IPS-18a (cell line): ENCODE measurements at regions not wholly inside any gene's neighbourhood (a gene's known extent, or its start where the extent isn't known, plus 50 kb on each side); places are given as distances from the start of the nearest gene placed in this dataset.

Experiments
- H3K27ac ChIP-seq: one replicate; pipeline ENCODE4 v1.5.1; 2013; ENCODE audit warnings: low read length
- H3K27me3 ChIP-seq: one replicate; pipeline ENCODE4 v1.6.1; 2013; ENCODE audit warnings: mild to moderate bottlenecking, low read length; ENCODE audit not compliant: control insufficient read depth, insufficient read depth
- H3K36me3 ChIP-seq: one replicate; pipeline ENCODE4 v1.6.1; 2013; ENCODE audit warnings: low read depth, low read length; ENCODE audit not compliant: control insufficient read depth
- H3K4me1 ChIP-seq: one replicate; pipeline ENCODE4 v1.6.1; 2013; ENCODE audit warnings: low read depth, low read length; ENCODE audit not compliant: control insufficient read depth
- H3K4me3 ChIP-seq: one replicate; pipeline ENCODE4 v1.5.1; 2013; ENCODE audit warnings: low read length
- H3K9ac ChIP-seq: one replicate; pipeline ENCODE4 v1.6.1; 2013; ENCODE audit warnings: mild to moderate bottlenecking, low read length, moderate library complexity
- H3K9me3 ChIP-seq: one replicate; pipeline ENCODE4 v1.6.1; 2013; ENCODE audit warnings: low read depth, low read length; ENCODE audit not compliant: control insufficient read depth

- Histone ChIP-seq H3K4me3 (no peak overlapping the region), H3K9ac (no peak overlapping the region), H3K4me1 (no peaks in the 10 kb centered on the region), H3K27me3 (no peaks in the 10 kb centered on the region), H3K27ac (no peak overlapping the region), H3K9me3 (no peaks in the 10 kb centered on the region), H3K36me3 (no peaks in the 10 kb centered on the region)
Observed at GRCh38 chr2:49465157-49465831, 311.0 kb upstream of the FSHR start.

GRCh38 chr2:49459314-49459993 is 305.1 kb upstream of the FSHR start:
- Histone ChIP-seq H3K27me3 (no peaks in the 10 kb centered on the region), H3K27ac (no peak overlapping the region), H3K36me3 (no peaks in the 10 kb centered on the region), H3K9ac (no peak overlapping the region), H3K4me3 (no peak overlapping the region), H3K9me3 (no peaks in the 10 kb centered on the region), H3K4me1 (no peaks in the 10 kb centered on the region)

- no peak overlapping the region for H3K9ac ChIP-seq
- H3K27ac ChIP-seq = no peak overlapping the region
- H3K27me3 ChIP-seq = no peaks in the 10 kb centered on the region
- H3K4me3 ChIP-seq = no peak overlapping the region
- no peaks in the 10 kb centered on the region for H3K9me3 ChIP-seq
- H3K4me1 ChIP-seq = no peaks in the 10 kb centered on the region
- no peaks in the 10 kb centered on the region for H3K36me3 ChIP-seq
Observed at GRCh38 chr2:49444005-49444404, 289.7 kb upstream of the FSHR start.

GRCh38 chr2:49426996-49427395 is 272.7 kb upstream of the FSHR start:
- H3K27ac ChIP-seq = no peak overlapping the region
- H3K9ac ChIP-seq = no peak overlapping the region
- peaks cover 3% of the 10 kb centered on the region for H3K4me1 ChIP-seq
- H3K36me3 ChIP-seq = no peaks in the 10 kb centered on the region
- H3K4me3 ChIP-seq = no peak overlapping the region
- H3K9me3 ChIP-seq = no peaks in the 10 kb centered on the region
- no peaks in the 10 kb centered on the region for H3K27me3 ChIP-seq

GRCh38 chr2:49416252-49416651 is 261.9 kb upstream of the FSHR start:
- Histone ChIP-seq H3K27ac (no peak overlapping the region), H3K36me3 (no peaks in the 10 kb centered on the region), H3K27me3 (no peaks in the 10 kb centered on the region), H3K4me3 (no peak overlapping the region), H3K9ac (no peak overlapping the region), H3K4me1 (no peaks in the 10 kb centered on the region), H3K9me3 (no peaks in the 10 kb centered on the region)

- Histone ChIP-seq H3K27ac (no peak overlapping the region), H3K4me1 (peaks cover 14% of the 10 kb centered on the region), H3K27me3 (no peaks in the 10 kb centered on the region), H3K9ac (no peak overlapping the region), H3K9me3 (no peaks in the 10 kb centered on the region), H3K4me3 (no peak overlapping the region), H3K36me3 (no peaks in the 10 kb centered on the region)
Observed at GRCh38 chr2:49404108-49404507, 249.8 kb upstream of the FSHR start.

DNA sequence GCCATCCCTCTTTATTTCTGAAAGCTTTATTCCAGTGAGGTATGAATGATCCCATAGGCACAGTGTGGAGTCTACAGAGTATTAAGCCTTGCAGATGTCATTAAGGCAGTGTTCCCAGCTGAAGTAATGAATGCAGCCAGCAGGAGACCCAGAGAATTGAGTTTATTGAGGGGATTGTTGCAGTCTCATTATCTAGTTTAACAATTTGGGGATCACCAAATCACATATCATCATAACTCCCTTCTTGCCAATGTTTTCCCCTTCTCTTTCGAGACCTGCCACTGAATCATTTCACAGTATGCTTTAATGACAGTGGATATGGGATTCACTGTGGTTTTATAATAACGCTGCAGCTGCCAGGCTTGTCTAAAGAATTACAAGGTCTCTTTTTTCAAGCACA is 249.3 kb upstream of the FSHR start:
- Histone ChIP-seq H3K27me3 (no peaks in the 10 kb centered on the region), H3K4me3 (no peak overlapping the region), H3K4me1 (peaks cover 14% of the 10 kb centered on the region)

GRCh38 chr2:49379406-49379805 is 225.1 kb upstream of the FSHR start:
- Histone ChIP-seq H3K9me3 (peaks cover 4% of the 10 kb centered on the region), H3K4me1 (no peaks in the 10 kb centered on the region), H3K27ac (no peak overlapping the region), H3K36me3 (no peaks in the 10 kb centered on the region), H3K27me3 (no peaks in the 10 kb centered on the region), H3K4me3 (no peak overlapping the region), H3K9ac (no peak overlapping the region)

More for the DNA sequence above, 249.3 kb upstream of the FSHR start:
- H3K27ac ChIP-seq = no peak overlapping the region
- H3K9ac ChIP-seq = no peak overlapping the region
- no peaks in the 10 kb centered on the region for H3K36me3 ChIP-seq
- no peaks in the 10 kb centered on the region for H3K9me3 ChIP-seq

GRCh38 chr2:49371128-49371701 is 216.9 kb upstream of the FSHR start:
- no peaks in the 10 kb centered on the region for H3K36me3 ChIP-seq
- no peak overlapping the region for H3K9ac ChIP-seq
- peaks cover 2% of the 10 kb centered on the region for H3K9me3 ChIP-seq
- no peak overlapping the region for H3K27ac ChIP-seq
- no peak overlapping the region for H3K4me3 ChIP-seq
- H3K4me1 ChIP-seq = peaks cover 7% of the 10 kb centered on the region
- no peaks in the 10 kb centered on the region for H3K27me3 ChIP-seq

- Histone ChIP-seq H3K4me3 (no peak overlapping the region), H3K9ac (no peak overlapping the region), H3K9me3 (no peaks in the 10 kb centered on the region), H3K4me1 (peaks cover 7% of the 10 kb centered on the region), H3K27ac (no peak overlapping the region), H3K36me3 (no peaks in the 10 kb centered on the region), H3K27me3 (no peaks in the 10 kb centered on the region)
Observed at GRCh38 chr2:49369650-49370049, 215.3 kb upstream of the FSHR start.

GRCh38 chr2:49369101-49369500 is 214.8 kb upstream of the FSHR start:
- H3K27ac ChIP-seq = no peak overlapping the region
- H3K9me3 ChIP-seq = no peaks in the 10 kb centered on the region
- no peak overlapping the region for H3K4me3 ChIP-seq
- H3K4me1 ChIP-seq = peaks cover 7% of the 10 kb centered on the region
- H3K36me3 ChIP-seq = no peaks in the 10 kb centered on the region
- no peaks in the 10 kb centered on the region for H3K27me3 ChIP-seq
- H3K9ac ChIP-seq = no peak overlapping the region

GRCh38 chr2:49367003-49367402 is 212.7 kb upstream of the FSHR start:
- Histone ChIP-seq H3K36me3 (no peaks in the 10 kb centered on the region), H3K4me3 (no peak overlapping the region), H3K27ac (no peak overlapping the region), H3K4me1 (peaks cover 7% of the 10 kb centered on the region), H3K27me3 (no peaks in the 10 kb centered on the region), H3K9ac (no peak overlapping the region), H3K9me3 (no peaks in the 10 kb centered on the region)
